ENCODE measurements at regions not wholly inside any gene's neighbourhood (a gene's known extent, or its start where the extent isn't known, plus 50 kb on each side); places are given as distances from the start of the nearest gene placed in this dataset.

DNA sequence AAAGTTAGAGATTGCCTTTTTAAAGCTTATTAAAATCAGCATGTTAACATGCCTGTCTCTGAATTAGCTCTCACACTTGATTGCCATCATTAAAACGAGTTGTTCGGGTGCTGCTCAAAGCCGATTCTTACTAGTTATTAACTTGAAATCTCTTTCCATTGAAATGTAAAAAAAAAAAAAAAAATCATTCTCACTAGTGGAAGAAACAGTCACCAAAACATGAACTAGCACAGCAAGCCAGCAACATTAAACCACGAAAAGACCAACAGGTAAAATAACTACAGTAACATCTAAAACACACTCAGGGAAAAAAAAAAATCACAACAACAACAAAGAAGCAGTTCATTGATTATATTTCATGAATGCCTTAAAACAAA is 264.5 kb downstream of the MEIS1 start:
- CTCF ChIA-PET: interaction anchor here (0.6 kb wide), 1 partner anchor 289 kb away, joined by 3 read pairs; no protein-coding TSS in a partner anchor
- no peak for TF ChIP-seq EZH2 (IDR thresholded peaks at IDR 0.05; ENCODE audit: borderline replicate concordance, insufficient read depth, low read depth, low read length, poor library complexity, severe bottlenecking)
- TF ChIP-seq, protein P1, sequence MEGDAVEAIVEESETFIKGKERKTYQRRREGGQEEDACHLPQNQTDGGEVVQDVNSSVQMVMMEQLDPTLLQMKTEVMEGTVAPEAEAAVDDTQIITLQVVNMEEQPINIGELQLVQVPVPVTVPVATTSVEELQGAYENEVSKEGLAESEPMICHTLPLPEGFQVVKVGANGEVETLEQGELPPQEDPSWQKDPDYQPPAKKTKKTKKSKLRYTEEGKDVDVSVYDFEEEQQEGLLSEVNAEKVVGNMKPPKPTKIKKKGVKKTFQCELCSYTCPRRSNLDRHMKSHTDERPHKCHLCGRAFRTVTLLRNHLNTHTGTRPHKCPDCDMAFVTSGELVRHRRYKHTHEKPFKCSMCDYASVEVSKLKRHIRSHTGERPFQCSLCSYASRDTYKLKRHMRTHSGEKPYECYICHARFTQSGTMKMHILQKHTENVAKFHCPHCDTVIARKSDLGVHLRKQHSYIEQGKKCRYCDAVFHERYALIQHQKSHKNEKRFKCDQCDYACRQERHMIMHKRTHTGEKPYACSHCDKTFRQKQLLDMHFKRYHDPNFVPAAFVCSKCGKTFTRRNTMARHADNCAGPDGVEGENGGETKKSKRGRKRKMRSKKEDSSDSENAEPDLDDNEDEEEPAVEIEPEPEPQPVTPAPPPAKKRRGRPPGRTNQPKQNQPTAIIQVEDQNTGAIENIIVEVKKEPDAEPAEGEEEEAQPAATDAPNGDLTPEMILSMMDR (IDR thresholded peaks at IDR 0.05): no peak
- 100% methylated on average over 1 of the region's 4 CpGs for WGBS (ENCODE audit: insufficient coverage)

DNA sequence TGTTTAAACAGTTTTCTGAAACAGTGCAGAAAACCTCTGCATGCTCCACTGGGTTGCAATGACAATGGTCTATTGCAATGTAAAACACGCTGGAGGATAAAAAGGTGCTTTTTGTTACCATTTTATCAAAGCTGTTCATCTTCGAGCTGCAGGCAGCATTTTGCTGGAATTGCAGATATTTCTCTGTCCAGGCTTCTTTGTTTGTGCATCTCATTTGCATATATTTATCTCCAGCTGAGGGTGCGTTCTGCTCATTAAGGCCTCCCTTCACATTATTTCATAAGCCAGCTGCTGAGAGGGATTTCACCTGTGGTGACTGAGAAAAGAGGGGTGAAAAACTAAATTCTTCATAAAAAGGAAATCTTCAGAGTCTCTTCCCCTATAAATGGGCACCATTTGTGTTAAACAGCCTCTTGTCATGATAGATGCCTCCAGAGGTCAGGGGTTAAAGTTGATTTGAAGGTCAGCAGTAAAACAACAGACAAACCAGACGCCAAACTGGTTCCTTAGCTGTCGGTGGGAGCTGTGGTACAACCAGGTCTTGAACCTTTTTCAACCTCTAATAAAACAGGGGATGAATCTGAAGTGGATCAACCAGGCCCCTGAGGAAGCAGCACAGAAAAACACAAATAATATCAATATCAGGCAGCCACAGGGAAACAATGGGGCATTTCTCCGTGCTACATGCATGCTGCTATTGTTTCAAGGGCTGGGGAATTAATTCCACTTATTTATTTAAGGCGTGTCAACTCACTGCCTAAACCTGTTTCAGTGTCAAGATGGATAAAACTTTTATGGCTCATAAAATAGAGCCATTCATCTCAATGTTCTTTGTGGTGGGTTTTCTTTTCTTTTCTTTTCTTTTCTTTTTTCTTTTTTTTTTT is 265.1 kb downstream of the MEIS1 start:
- H3K9ac ChIP-seq (ENCODE audit: low read length): no peak overlapping the region

More for the DNA sequence above, 264.5 kb downstream of the MEIS1 start:
- no peak overlapping the region for H3K4me3 ChIP-seq (ENCODE audit: control extremely low read depth in 1 of 5, extremely low read depth in 1 of 5, insufficient read depth in 1 of 5, low read depth in 2 of 5, low read length in 4 of 5)
- POLR2A ChIA-PET: no interaction called here
- no peaks in the 10 kb centered on the region for H3K9me3 Mint-ChIP-seq (ENCODE audit: insufficient read depth)
- H3K79me2 ChIP-seq (ENCODE audit: control insufficient read depth, insufficient read depth, low read length): no peaks in the 10 kb centered on the region
- H3K4me3 Mint-ChIP-seq: no peak overlapping the region
- H3K9ac ChIP-seq (ENCODE audit: low read length): no peak overlapping the region
- ATAC-seq (ENCODE audit: low read depth): no peak
- no peak overlapping the region for H3K27ac ChIP-seq (ENCODE audit: low read length in 2 of 2)
- H3K27ac Mint-ChIP-seq: no peak overlapping the region
- no peak for DNase-seq
- no peaks in the 10 kb centered on the region for H4K20me1 ChIP-seq (ENCODE audit: control insufficient read depth, insufficient read depth, low read length, poor library complexity, severe bottlenecking)
- H3K4me2 ChIP-seq (replicated peaks; ENCODE audit: low read depth, low read length, poor library complexity, severe bottlenecking): no peak overlapping the region
- no peaks in the 10 kb centered on the region for H3K4me1 Mint-ChIP-seq
- H3K4me1 ChIP-seq (ENCODE audit: control insufficient read depth in 2 of 2, insufficient read depth in 2 of 2, low read length in 2 of 2): no peaks in the 10 kb centered on the region
- no peaks in the 10 kb centered on the region for H3K36me3 ChIP-seq (replicated peaks in 1 of 2; ENCODE audit: control extremely low read depth in 1 of 2, control insufficient read depth in 1 of 2, extremely low read depth in 1 of 2, insufficient read depth in 2 of 2, low read length in 1 of 2)
- H3K9me3 ChIP-seq (ENCODE audit: control extremely low read depth in 1 of 3, control insufficient read depth in 2 of 3, insufficient read depth in 1 of 3, low read length in 2 of 3): no peaks in the 10 kb centered on the region
- H3K27me3 ChIP-seq (replicated peaks in 1 of 4; ENCODE audit: control extremely low read depth in 1 of 4, control insufficient read depth in 3 of 4, insufficient read depth in 4 of 4, low read length in 3 of 4): no peaks in the 10 kb centered on the region
- intact Hi-C loops (cut with micrococcal nuclease): no loop called here
- H2AFZ ChIP-seq (ENCODE audit: insufficient read depth, low read depth, low read length, poor library complexity, severe bottlenecking): no peak overlapping the region
- no peaks in the 10 kb centered on the region for H3K27me3 Mint-ChIP-seq

More for the DNA sequence above, 265.1 kb downstream of the MEIS1 start:
- intact Hi-C loops (cut with micrococcal nuclease): no loop called here
- Histone ChIP-seq H3K9me3 (ENCODE audit: control extremely low read depth in 1 of 3, control insufficient read depth in 2 of 3, insufficient read depth in 1 of 3, low read length in 2 of 3) (no peaks in the 10 kb centered on the region), H3K4me1 (ENCODE audit: control insufficient read depth in 2 of 2, insufficient read depth in 2 of 2, low read length in 2 of 2) (no peaks in the 10 kb centered on the region), H4K20me1 (ENCODE audit: control insufficient read depth, insufficient read depth, low read length, poor library complexity, severe bottlenecking) (no peaks in the 10 kb centered on the region), H3K79me2 (ENCODE audit: control insufficient read depth, insufficient read depth, low read length) (no peaks in the 10 kb centered on the region), H2AFZ (ENCODE audit: insufficient read depth, low read depth, low read length, poor library complexity, severe bottlenecking) (no peak overlapping the region), H3K27ac (ENCODE audit: low read length in 2 of 2) (no peak overlapping the region), H3K36me3 (replicated peaks in 1 of 2; ENCODE audit: control extremely low read depth in 1 of 2, control insufficient read depth in 1 of 2, extremely low read depth in 1 of 2, insufficient read depth in 2 of 2, low read length in 1 of 2) (no peaks in the 10 kb centered on the region), H3K27me3 (replicated peaks in 1 of 4; ENCODE audit: control extremely low read depth in 1 of 4, control insufficient read depth in 3 of 4, insufficient read depth in 4 of 4, low read length in 3 of 4) (no peaks in the 10 kb centered on the region), H3K4me3 (ENCODE audit: control extremely low read depth in 1 of 5, extremely low read depth in 1 of 5, insufficient read depth in 1 of 5, low read depth in 2 of 5, low read length in 4 of 5) (no peak overlapping the region), H3K4me2 (replicated peaks; ENCODE audit: low read depth, low read length, poor library complexity, severe bottlenecking) (no peak overlapping the region)
- ChIA-PET POLR2A (no interaction called here), CTCF (interaction anchor here (0.6 kb wide), 1 partner anchor 290 kb away, joined by 3 read pairs; no protein-coding TSS in a partner anchor)
- no peak for ATAC-seq (ENCODE audit: low read depth)
- Mint-ChIP-seq H3K4me3 (no peak overlapping the region), H3K27me3 (no peaks in the 10 kb centered on the region), H3K27ac (no peak overlapping the region), H3K4me1 (no peaks in the 10 kb centered on the region), H3K9me3 (ENCODE audit: insufficient read depth) (no peaks in the 10 kb centered on the region)
- 91% methylated on average over 5 of the region's 7 CpGs for WGBS (ENCODE audit: insufficient coverage)
- TF ChIP-seq, protein P1 (IDR thresholded peaks at IDR 0.05): no peak
- TF ChIP-seq EZH2 (IDR thresholded peaks at IDR 0.05; ENCODE audit: borderline replicate concordance, insufficient read depth, low read depth, low read length, poor library complexity, severe bottlenecking): no peak
- DNase-seq: no peak
